NB4 (cell line): ENCODE measurements at regions not wholly inside any gene's neighbourhood (a gene's known extent, or its start where the extent isn't known, plus 50 kb on each side); places are given as distances from the start of the nearest gene placed in this dataset.

Experiments
- DNase-seq: peaks from one replicate; pipeline ENCODE4 v3.0.0; 2010; ENCODE audit warnings: low read depth
- H3K4me3 ChIP-seq: one replicate; pipeline ENCODE4 v1.5.1; 2011; ENCODE audit warnings: mild to moderate bottlenecking, low read depth, low read length, moderate library complexity
- CTCF ChIP-seq: IDR thresholded peaks from one replicate; pipeline ENCODE4 v1.5.1; 2012; ENCODE audit warnings: low read depth, low read length
- MYC ChIP-seq: IDR thresholded peaks from 2 replicates; pipeline ENCODE4 v1.6.1; 2011; ENCODE audit warnings: low read depth, low read length
- POLR2A ChIP-seq: IDR thresholded peaks from 2 replicates; pipeline ENCODE4 v1.6.1; 2011; ENCODE audit warnings: mild to moderate bottlenecking; ENCODE audit not compliant: insufficient read length; ENCODE audit errors: extremely low read depth
- TF ChIP-seq, protein P1 (sequence below): IDR thresholded peaks from 2 replicates; pipeline ENCODE4 v1.6.1; 2011; ENCODE audit warnings: low read depth, low read length

GRCh38 chr10:129405389-129405788 is 61.7 kb upstream of the MGMT start:
- DNase-seq: no peak
- TF ChIP-seq, protein P1, sequence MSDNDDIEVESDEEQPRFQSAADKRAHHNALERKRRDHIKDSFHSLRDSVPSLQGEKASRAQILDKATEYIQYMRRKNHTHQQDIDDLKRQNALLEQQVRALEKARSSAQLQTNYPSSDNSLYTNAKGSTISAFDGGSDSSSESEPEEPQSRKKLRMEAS: no peak
- H3K4me3 ChIP-seq: no peak overlapping the region

DNA sequence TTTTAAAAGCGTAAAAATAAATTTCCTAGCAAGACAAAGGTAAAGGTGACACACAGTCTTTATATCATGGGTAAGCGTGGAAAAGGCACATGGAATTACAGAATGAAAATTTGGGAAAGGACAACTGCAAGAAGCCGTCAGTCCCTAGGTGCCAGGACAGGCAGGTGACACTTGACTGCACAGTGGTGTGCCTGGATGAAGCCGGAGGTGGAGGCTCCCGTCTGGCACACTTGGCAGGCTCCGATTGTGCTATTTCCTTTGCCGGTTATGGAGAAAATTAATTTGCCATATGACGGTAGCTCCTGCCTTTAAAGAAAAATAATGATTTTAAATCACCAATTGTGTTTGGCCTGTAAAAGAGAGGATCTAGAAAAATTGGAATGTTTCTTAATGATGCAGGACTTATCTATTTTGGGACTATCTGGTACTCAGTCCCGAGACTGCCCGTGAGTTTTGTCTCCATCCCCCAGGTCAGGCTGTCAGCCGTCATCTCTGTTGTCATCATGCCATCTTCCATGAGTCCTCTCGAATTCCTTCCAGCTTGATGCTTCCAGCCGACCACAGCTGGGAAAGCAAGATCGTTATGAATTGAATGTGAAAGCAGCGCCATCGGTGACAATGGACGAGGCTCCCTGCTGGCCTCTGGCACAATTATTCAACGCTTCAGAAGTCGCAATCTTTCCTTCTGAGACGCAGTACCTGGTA is 56.2 kb upstream of the MGMT start:
- TF ChIP-seq POLR2A (no peak), CTCF (no peak), MYC (no peak)
- TF ChIP-seq, protein P1: no peak
- no peak for DNase-seq
- H3K4me3 ChIP-seq: no peak overlapping the region

DNA sequence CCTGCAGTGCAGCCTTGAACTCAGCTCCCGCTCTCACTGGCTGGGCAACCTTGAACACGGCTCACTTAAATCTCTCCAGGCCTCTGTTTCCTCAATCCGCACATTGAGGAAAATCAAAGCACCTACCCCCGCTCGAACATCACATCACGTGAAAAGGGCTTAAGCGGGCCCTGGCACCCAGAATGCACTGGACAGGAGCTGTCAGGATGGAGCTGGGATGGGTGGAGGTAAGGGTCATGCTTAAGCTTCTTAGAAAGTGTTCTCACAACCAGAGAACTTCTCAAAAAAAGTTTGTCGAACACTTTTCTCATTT is 55.7 kb upstream of the MGMT start:
- no peak for DNase-seq
- no peak for TF ChIP-seq MYC
- TF ChIP-seq CTCF: no peak
- TF ChIP-seq, protein P1: no peak
- TF ChIP-seq POLR2A: no peak
- no peak overlapping the region for H3K4me3 ChIP-seq

GRCh38 chr10:129411772-129412171 is 55.3 kb upstream of the MGMT start:
- TF ChIP-seq MYC (no peak), CTCF (no peak), POLR2A (no peak)
- TF ChIP-seq, protein P1: no peak
- H3K4me3 ChIP-seq: no peak overlapping the region
- DNase-seq: no peak

DNA sequence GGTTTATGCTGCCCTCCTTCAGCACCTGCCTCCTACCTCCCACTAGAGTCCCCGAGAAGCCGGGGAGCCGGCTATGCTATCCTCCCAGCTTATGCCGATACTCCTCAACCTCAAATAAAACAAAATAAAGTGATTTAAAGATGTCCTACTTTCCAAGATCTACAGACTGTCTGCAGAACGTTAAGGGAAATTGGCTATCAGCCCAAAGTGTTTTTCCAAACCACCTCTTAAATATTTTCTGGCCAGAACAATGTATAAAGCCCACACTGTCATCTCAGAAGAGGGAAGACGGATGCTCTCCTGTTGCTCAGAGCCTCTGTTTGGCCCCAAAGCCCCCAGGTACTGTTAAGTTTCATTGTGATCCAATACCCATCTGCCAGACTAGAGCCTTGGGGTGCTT is 54.0 kb upstream of the MGMT start:
- no peak for DNase-seq
- TF ChIP-seq POLR2A: no peak
- TF ChIP-seq CTCF: no peak
- no peak overlapping the region for H3K4me3 ChIP-seq

GRCh38 chr10:129415215-129416140 is 51.6 kb upstream of the MGMT start:
- TF ChIP-seq, protein P1: no peak
- TF ChIP-seq CTCF (no peak), MYC (no peak), POLR2A (no peak)
- no peak for DNase-seq
- H3K4me3 ChIP-seq: no peak overlapping the region
